ENCODE measurements at regions not wholly inside any gene's neighbourhood (a gene's known extent, or its start where the extent isn't known, plus 50 kb on each side); places are given as distances from the start of the nearest gene placed in this dataset.

DNA sequence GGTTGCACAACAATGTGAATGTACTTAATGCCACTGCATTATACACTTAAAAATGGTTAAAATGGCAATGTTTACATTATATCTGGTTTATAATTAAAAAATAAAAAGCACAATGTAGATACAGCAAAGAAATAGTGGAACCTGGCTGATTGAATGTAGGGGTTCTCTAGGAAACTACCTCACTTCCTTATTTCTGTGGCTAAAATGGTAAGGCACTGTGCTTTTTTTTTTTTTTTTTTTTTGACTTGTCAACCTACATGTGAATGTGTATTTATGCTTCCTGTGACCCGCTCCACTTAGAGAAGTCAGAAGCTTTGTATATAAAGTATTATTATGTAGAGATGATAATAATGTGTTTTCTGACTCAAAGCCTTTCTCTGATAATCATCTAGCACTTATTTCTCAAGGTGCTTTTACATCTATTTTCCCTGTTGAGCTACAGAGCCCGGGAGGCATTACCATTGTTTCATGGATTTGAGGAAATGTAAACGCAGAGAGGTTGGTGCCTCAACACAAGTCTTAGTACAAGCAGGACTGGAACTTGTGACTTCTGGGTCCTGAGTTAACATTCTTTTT, 55.0 kb downstream of the SOX4 start:
- Histone ChIP-seq H3K4me3 (replicated peaks; ENCODE audit: low read depth, low read length) (no peak overlapping the region), H3K27me3 (replicated peaks; ENCODE audit: control insufficient read depth, insufficient read depth, low read length) (no peaks in the 10 kb centered on the region), H3K36me3 (ENCODE audit: control insufficient read depth, insufficient read depth, low read length) (no peaks in the 10 kb centered on the region)
- TF ChIP-seq, protein P1, sequence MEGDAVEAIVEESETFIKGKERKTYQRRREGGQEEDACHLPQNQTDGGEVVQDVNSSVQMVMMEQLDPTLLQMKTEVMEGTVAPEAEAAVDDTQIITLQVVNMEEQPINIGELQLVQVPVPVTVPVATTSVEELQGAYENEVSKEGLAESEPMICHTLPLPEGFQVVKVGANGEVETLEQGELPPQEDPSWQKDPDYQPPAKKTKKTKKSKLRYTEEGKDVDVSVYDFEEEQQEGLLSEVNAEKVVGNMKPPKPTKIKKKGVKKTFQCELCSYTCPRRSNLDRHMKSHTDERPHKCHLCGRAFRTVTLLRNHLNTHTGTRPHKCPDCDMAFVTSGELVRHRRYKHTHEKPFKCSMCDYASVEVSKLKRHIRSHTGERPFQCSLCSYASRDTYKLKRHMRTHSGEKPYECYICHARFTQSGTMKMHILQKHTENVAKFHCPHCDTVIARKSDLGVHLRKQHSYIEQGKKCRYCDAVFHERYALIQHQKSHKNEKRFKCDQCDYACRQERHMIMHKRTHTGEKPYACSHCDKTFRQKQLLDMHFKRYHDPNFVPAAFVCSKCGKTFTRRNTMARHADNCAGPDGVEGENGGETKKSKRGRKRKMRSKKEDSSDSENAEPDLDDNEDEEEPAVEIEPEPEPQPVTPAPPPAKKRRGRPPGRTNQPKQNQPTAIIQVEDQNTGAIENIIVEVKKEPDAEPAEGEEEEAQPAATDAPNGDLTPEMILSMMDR (IDR thresholded peaks at IDR 0.05; ENCODE audit: insufficient read depth, low read length, poor library complexity, severe bottlenecking), result no peak
- peak; percentile 22 for DNase-seq (ENCODE audit: extremely low read depth, insufficient read length)

DNA sequence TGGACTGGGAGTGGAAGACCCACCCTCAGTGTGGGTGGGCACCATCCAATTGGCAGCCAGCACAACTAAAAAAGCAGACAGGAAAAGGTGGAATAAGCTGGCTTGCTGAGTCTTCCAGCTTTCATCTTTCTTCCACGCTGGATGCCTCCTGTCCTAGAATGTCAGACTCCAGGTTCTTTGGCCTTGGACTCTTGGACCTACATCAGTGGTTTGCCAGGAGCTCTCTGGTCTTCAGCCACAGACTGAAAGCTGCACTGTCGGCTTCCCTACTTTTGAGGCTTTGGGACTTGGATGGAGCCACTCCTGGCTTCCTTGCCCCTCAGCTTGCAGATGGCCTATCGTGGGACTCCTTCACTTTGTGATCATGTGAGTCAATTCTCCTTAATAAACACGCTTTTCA, 59.8 kb downstream of the SOX4 start:
- no peak for DNase-seq (ENCODE audit: extremely low read depth, insufficient read length)
- no peak overlapping the region for H3K4me3 ChIP-seq (replicated peaks; ENCODE audit: low read depth, low read length)
- no peaks in the 10 kb centered on the region for H3K36me3 ChIP-seq (ENCODE audit: control insufficient read depth, insufficient read depth, low read length)
- H3K27me3 ChIP-seq (replicated peaks; ENCODE audit: control insufficient read depth, insufficient read depth, low read length), result no peaks in the 10 kb centered on the region
- TF ChIP-seq, protein P1 (IDR thresholded peaks at IDR 0.05; ENCODE audit: insufficient read depth, low read length, poor library complexity, severe bottlenecking), result no peak

DNA sequence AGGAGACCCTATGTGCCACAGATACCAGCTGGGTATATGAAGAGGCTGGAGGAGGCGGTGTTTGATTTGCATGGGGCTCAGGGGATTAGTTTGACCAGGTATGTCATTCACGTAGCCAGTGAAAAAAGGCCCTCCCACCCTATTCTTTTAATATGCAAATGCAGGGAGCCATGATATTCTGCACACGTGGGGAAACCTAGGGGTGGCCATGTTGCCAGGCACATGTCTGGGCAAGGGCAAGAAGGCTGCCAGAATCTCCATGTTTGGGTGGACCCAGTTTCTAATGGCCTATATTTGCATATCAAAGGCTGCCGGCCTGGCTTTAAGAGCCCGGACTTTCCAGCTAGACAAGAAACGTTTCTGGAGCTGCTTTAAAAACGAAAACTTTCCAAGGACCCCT, 60.4 kb downstream of the SOX4 start:
- TF ChIP-seq, protein P1 (IDR thresholded peaks at IDR 0.05; ENCODE audit: insufficient read depth, low read length, poor library complexity, severe bottlenecking), result no peak
- no peaks in the 10 kb centered on the region for H3K36me3 ChIP-seq (ENCODE audit: control insufficient read depth, insufficient read depth, low read length)
- H3K27me3 ChIP-seq (replicated peaks; ENCODE audit: control insufficient read depth, insufficient read depth, low read length), result no peaks in the 10 kb centered on the region
- no peak overlapping the region for H3K4me3 ChIP-seq (replicated peaks; ENCODE audit: low read depth, low read length)
- DNase-seq (ENCODE audit: extremely low read depth, insufficient read length), result no peak

GRCh38 chr6:21654361-21654760, 60.8 kb downstream of the SOX4 start:
- no peaks in the 10 kb centered on the region for H3K36me3 ChIP-seq (ENCODE audit: control insufficient read depth, insufficient read depth, low read length)
- H3K4me3 ChIP-seq (replicated peaks; ENCODE audit: low read depth, low read length), result no peak overlapping the region
- DNase-seq (ENCODE audit: extremely low read depth, insufficient read length), result no peak
- H3K27me3 ChIP-seq (replicated peaks; ENCODE audit: control insufficient read depth, insufficient read depth, low read length), result no peaks in the 10 kb centered on the region
- TF ChIP-seq, protein P1 (IDR thresholded peaks at IDR 0.05; ENCODE audit: insufficient read depth, low read length, poor library complexity, severe bottlenecking), result no peak

DNA sequence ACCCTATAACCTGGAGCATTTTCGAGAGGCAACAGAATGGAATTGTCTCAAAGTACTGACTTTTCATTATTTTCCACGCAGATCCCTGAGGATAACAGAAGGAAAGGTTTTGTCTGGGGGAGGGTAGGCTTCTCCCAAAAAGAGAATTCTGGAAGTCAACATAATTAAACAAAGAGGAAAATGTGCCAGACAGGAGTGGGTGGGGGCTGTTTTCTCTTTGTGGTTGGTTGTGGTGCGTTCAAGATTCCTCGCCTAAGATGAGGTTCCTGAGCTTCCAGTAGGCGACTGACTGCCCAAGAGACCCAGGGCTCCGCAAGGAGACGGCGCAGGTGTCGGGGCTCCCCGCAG, 70.4 kb downstream of the SOX4 start:
- TF ChIP-seq, protein P1 (IDR thresholded peaks at IDR 0.05; ENCODE audit: insufficient read depth, low read length, poor library complexity, severe bottlenecking), result no peak
- Histone ChIP-seq H3K4me3 (replicated peaks; ENCODE audit: low read depth, low read length) (no peak overlapping the region), H3K27me3 (replicated peaks; ENCODE audit: control insufficient read depth, insufficient read depth, low read length) (no peaks in the 10 kb centered on the region; the same call in 1 of the 2 replicates), H3K36me3 (ENCODE audit: control insufficient read depth, insufficient read depth, low read length) (no peaks in the 10 kb centered on the region)
- DNase-seq (ENCODE audit: extremely low read depth, insufficient read length), result no peak

Data from GM06990 (cell line).